ENCODE measurements at regions not wholly inside any gene's neighbourhood (a gene's known extent, or its start where the extent isn't known, plus 50 kb on each side); places are given as distances from the start of the nearest gene placed in this dataset.

DNA sequence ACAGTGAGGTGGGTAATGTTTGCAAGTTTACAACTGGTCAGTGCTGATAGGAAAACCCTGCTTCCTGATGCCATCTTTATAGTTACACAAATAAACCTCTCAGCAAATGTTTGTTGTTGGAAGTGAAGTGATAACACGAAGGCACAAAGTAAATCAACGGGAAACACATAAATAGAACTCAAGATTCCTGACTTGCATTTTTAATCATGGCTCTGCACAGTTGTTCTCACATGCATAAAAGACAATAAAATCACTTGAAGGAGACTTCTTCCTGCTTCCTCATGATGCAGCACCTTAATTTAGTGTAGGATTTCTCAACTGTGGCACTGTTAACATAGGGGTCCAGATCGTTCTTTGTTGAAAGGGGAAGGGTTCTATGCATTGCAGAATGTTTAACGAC, 907.7 kb downstream of the RAB28 start:
- no peaks in the 10 kb centered on the region for H3K36me3 ChIP-seq (ENCODE audit: control insufficient read depth in 3 of 3, insufficient read depth in 2 of 3, low read depth in 1 of 3, low read length in 3 of 3)
- WGBS, 3 donors = 7 to 23% (median 8%) methylated on average over 4 of the region's 4 CpGs
- H3K27me3 ChIP-seq (ENCODE audit: control insufficient read depth in 3 of 3, insufficient read depth in 3 of 3, low read length in 3 of 3) = no peaks in the 10 kb centered on the region
- no peaks in the 10 kb centered on the region for H3K4me1 ChIP-seq (ENCODE audit: control insufficient read depth in 3 of 3, insufficient read depth in 2 of 3, low read depth in 1 of 3, low read length in 2 of 3)
- H3K9me3 ChIP-seq (ENCODE audit: control insufficient read depth in 2 of 2, insufficient read depth in 1 of 2, low read depth in 1 of 2, low read length in 1 of 2) = no peaks in the 10 kb centered on the region
- no peak for FAIRE-seq
- DNase-seq = no peak
- H3K4me3 ChIP-seq (ENCODE audit: low read depth in 1 of 3, low read length in 3 of 3) = no peak overlapping the region
- no peak overlapping the region for H3K27ac ChIP-seq (ENCODE audit: low read depth in 1 of 3, low read length in 2 of 3)

DNA sequence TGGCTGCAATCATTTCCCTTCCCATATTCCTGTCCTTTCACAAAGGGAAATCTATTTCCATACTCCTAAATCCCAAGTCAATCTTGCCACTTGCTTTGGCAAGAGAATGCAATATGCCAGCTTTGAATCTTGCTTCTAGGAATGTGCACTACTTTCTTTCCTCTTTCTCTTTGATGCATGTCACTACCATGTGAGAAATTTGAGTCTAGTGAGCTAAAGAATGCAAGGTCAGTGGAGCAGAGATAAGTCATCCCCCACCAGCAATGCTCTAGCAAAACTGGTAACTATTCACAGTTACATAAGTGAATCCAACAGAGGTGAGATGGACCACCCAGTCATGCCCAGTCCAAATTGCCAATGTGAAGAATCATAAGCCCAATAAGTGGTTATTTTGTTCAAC, 910.4 kb downstream of the RAB28 start:
- Histone ChIP-seq H3K4me1 (ENCODE audit: control insufficient read depth in 3 of 3, insufficient read depth in 2 of 3, low read depth in 1 of 3, low read length in 2 of 3) (no peaks in the 10 kb centered on the region), H3K27me3 (ENCODE audit: control insufficient read depth in 3 of 3, insufficient read depth in 3 of 3, low read length in 3 of 3) (no peaks in the 10 kb centered on the region), H3K4me3 (ENCODE audit: low read depth in 1 of 3, low read length in 3 of 3) (no peak overlapping the region), H3K36me3 (ENCODE audit: control insufficient read depth in 3 of 3, insufficient read depth in 2 of 3, low read depth in 1 of 3, low read length in 3 of 3) (no peaks in the 10 kb centered on the region), H3K27ac (ENCODE audit: low read depth in 1 of 3, low read length in 2 of 3) (no peak overlapping the region), H3K9me3 (ENCODE audit: control insufficient read depth in 2 of 2, insufficient read depth in 1 of 2, low read depth in 1 of 2, low read length in 1 of 2) (no peaks in the 10 kb centered on the region)
- FAIRE-seq (no peak), DNase-seq (no peak)

DNA sequence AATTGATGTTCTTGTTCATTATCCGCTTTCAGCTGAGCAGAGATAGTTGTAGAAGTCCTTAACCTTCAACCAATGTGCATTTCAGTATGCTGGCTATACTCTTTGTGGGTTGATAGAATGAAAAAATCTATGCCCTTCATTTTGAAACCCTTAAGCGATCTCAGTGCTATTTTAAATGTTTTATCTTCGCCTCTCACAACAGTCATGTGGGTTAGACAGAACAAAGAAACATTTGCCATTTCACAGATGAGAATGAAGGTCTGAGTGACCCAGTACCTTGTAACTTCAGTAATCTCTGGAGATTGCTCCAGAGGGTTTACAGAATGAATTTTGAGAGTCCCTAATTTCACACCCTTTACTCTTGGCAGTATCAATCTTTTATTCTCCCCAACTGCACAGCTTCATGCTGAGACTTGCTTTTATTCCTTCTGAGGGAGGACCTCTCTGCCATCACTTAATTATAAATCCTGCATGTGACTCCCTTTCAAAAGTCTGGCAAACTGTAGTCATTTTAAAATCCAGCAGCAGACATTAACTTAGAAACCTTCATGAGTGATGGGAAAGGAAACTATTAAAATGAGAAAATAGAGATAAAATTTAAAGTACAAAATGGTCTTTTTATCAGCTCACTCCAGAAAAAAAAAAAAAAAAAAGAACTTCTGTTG, 921.5 kb downstream of the RAB28 start:
- FAIRE-seq = no peak
- no peak for DNase-seq
- no peak overlapping the region for H3K4me3 ChIP-seq (ENCODE audit: low read depth in 1 of 3, low read length in 3 of 3)
- H3K27ac ChIP-seq (ENCODE audit: low read depth in 1 of 3, low read length in 2 of 3) = no peak overlapping the region
- no peaks in the 10 kb centered on the region for H3K9me3 ChIP-seq (ENCODE audit: control insufficient read depth in 2 of 2, insufficient read depth in 1 of 2, low read depth in 1 of 2, low read length in 1 of 2)
- H3K36me3 ChIP-seq (ENCODE audit: control insufficient read depth in 3 of 3, insufficient read depth in 2 of 3, low read depth in 1 of 3, low read length in 3 of 3) = no peaks in the 10 kb centered on the region
- H3K4me1 ChIP-seq (ENCODE audit: control insufficient read depth in 3 of 3, insufficient read depth in 2 of 3, low read depth in 1 of 3, low read length in 2 of 3) = no peaks in the 10 kb centered on the region
- WGBS, 3 donors = 82 to 85% (median 82%) methylated on average over 3 of the region's 3 CpGs
- H3K27me3 ChIP-seq (ENCODE audit: control insufficient read depth in 3 of 3, insufficient read depth in 3 of 3, low read length in 3 of 3) = no peaks in the 10 kb centered on the region

DNA sequence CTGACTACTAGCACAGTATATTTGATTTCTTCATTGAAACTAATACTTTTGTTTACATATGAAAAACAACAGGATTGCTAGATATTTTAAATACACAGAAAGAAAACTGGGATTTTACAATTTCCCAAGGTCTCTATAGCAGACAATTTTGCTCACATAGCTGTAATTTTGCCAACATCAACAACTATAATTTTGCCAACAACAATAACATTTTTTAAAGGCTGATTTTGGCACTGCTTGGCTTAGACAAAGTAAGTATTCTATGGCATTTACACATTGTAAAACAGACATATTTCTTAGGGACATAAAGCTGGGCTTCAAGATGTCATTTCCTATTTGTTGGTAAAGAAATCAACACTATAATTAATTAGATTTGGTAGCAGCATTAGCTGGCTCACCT, 922.1 kb downstream of the RAB28 start:
- FAIRE-seq (no peak), DNase-seq (no peak)
- no peaks in the 10 kb centered on the region for H3K9me3 ChIP-seq (ENCODE audit: control insufficient read depth in 2 of 2, insufficient read depth in 1 of 2, low read depth in 1 of 2, low read length in 1 of 2)
- H3K27me3 ChIP-seq (ENCODE audit: control insufficient read depth in 3 of 3, insufficient read depth in 3 of 3, low read length in 3 of 3) = no peaks in the 10 kb centered on the region
- no peaks in the 10 kb centered on the region for H3K4me1 ChIP-seq (ENCODE audit: control insufficient read depth in 3 of 3, insufficient read depth in 2 of 3, low read depth in 1 of 3, low read length in 2 of 3)
- H3K36me3 ChIP-seq (ENCODE audit: control insufficient read depth in 3 of 3, insufficient read depth in 2 of 3, low read depth in 1 of 3, low read length in 3 of 3) = no peaks in the 10 kb centered on the region
- no peak overlapping the region for H3K27ac ChIP-seq (ENCODE audit: low read depth in 1 of 3, low read length in 2 of 3)
- H3K4me3 ChIP-seq (ENCODE audit: low read depth in 1 of 3, low read length in 3 of 3) = no peak overlapping the region

DNA sequence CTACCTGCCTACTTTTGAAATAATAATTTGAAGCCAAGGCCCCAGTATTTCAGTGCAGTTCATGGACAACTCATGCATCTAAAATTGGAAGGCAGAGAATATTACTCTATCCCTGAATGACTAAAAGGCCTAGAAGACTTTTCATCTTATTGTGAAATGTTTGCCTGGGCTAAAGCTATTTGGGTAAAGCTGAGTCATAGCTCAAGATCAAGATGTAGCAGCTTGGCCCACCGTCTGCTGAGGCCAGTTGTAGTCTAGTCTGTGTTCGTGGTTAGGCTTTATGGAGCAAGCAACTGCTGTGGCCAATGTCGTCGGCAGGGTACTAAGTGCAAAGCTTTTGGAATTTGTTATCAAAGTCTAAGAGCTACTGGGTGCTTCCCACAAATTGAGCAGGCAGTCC, 929.1 kb downstream of the RAB28 start:
- Histone ChIP-seq H3K27me3 (ENCODE audit: control insufficient read depth in 3 of 3, insufficient read depth in 3 of 3, low read length in 3 of 3) (no peaks in the 10 kb centered on the region), H3K36me3 (ENCODE audit: control insufficient read depth in 3 of 3, insufficient read depth in 2 of 3, low read depth in 1 of 3, low read length in 3 of 3) (no peaks in the 10 kb centered on the region), H3K4me3 (ENCODE audit: low read depth in 1 of 3, low read length in 3 of 3) (no peak overlapping the region), H3K9me3 (ENCODE audit: control insufficient read depth in 2 of 2, insufficient read depth in 1 of 2, low read depth in 1 of 2, low read length in 1 of 2) (no peaks in the 10 kb centered on the region), H3K27ac (ENCODE audit: low read depth in 1 of 3, low read length in 2 of 3) (no peak overlapping the region), H3K4me1 (ENCODE audit: control insufficient read depth in 3 of 3, insufficient read depth in 2 of 3, low read depth in 1 of 3, low read length in 2 of 3) (no peaks in the 10 kb centered on the region)
- DNase-seq (no peak), FAIRE-seq (no peak)
- WGBS, 3 donors = 60 to 81% (median 68%) methylated on average over 4 of the region's 4 CpGs

DNA sequence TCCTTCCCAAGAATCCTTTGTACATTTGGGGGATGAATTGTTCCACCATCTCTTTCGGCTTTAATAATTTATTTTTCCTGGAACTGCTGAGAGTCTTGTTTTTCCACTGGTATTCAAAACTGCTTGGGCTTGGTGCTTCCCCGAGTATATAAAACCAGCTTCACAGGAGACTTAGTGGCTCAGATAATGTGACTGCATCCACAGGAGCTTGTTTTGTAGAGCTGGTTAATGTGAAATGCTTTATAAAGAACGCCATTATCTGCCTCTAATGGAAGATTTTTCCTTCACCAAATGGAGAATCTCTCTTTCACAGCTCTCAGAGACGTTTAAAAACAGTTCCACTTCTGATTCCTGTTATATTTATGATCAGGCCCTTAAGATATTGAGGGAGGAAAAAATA, 935.5 kb downstream of the RAB28 start:
- no peaks in the 10 kb centered on the region for H3K9me3 ChIP-seq (ENCODE audit: control insufficient read depth in 2 of 2, insufficient read depth in 1 of 2, low read depth in 1 of 2, low read length in 1 of 2)
- H3K4me1 ChIP-seq (ENCODE audit: control insufficient read depth in 3 of 3, insufficient read depth in 2 of 3, low read depth in 1 of 3, low read length in 2 of 3) = no peaks in the 10 kb centered on the region
- H3K27ac ChIP-seq (ENCODE audit: low read depth in 1 of 3, low read length in 2 of 3) = no peak overlapping the region
- no peaks in the 10 kb centered on the region for H3K27me3 ChIP-seq (ENCODE audit: control insufficient read depth in 3 of 3, insufficient read depth in 3 of 3, low read length in 3 of 3)
- DNase-seq = no peak
- no peak overlapping the region for H3K4me3 ChIP-seq (ENCODE audit: low read depth in 1 of 3, low read length in 3 of 3)
- 61 to 67% (median 65%) methylated on average over 4 of the region's 4 CpGs for WGBS, 3 donors
- FAIRE-seq = no peak
- no peaks in the 10 kb centered on the region for H3K36me3 ChIP-seq (ENCODE audit: control insufficient read depth in 3 of 3, insufficient read depth in 2 of 3, low read depth in 1 of 3, low read length in 3 of 3)

DNA sequence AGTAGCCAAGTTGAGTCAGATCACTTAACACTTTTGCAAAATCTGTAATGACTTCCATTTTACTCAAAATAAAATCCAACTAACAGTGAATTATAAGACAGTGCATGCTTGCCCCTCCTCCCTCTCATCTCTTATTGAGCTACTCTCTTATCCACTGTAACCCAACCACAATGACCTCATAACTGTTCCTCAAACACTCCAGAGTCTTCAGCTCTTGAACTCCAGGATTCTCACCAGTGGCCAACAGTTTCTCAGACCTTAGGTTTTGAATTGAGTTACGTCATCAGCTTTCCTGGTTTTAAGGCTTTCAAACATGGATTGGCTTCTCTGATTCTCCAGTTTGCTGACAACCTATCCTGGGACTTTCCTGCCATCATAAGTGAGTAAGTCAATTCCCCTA, 938.3 kb downstream of the RAB28 start:
- H3K36me3 ChIP-seq (ENCODE audit: control insufficient read depth in 3 of 3, insufficient read depth in 2 of 3, low read depth in 1 of 3, low read length in 3 of 3) = no peaks in the 10 kb centered on the region
- H3K4me1 ChIP-seq (ENCODE audit: control insufficient read depth in 3 of 3, insufficient read depth in 2 of 3, low read depth in 1 of 3, low read length in 2 of 3) = no peaks in the 10 kb centered on the region
- no peak for FAIRE-seq
- no peaks in the 10 kb centered on the region for H3K27me3 ChIP-seq (ENCODE audit: control insufficient read depth in 3 of 3, insufficient read depth in 3 of 3, low read length in 3 of 3)
- no peak overlapping the region for H3K4me3 ChIP-seq (ENCODE audit: low read depth in 1 of 3, low read length in 3 of 3)
- no peak overlapping the region for H3K27ac ChIP-seq (ENCODE audit: low read depth in 1 of 3, low read length in 2 of 3)
- WGBS, 3 donors = 83 to 86% (median 85%) methylated on average over 1 of the region's 1 CpG
- DNase-seq = no peak
- no peaks in the 10 kb centered on the region for H3K9me3 ChIP-seq (ENCODE audit: control insufficient read depth in 2 of 2, insufficient read depth in 1 of 2, low read depth in 1 of 2, low read length in 1 of 2)

DNA sequence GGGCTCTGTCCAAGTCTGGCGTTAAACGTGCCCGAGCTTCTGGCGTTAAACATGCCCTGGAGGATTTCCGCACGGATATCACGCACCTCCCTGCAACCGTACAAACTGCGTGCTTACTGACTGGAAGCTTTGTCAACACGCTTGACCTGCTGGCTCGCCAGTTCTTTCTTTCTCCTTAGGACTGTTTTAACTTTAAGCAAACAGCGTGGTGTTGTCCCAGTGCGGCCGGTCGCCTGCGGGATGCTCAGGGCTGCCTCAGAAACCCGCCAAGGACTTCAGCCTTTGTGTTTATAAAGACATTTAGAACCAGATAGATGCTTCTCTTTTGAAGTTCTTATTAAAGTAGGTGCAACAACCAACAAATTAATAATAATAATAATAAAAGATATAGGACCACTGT, 946.0 kb downstream of the RAB28 start:
- Histone ChIP-seq H3K27me3 (ENCODE audit: control insufficient read depth in 3 of 3, insufficient read depth in 3 of 3, low read length in 3 of 3) (no peaks in the 10 kb centered on the region), H3K4me3 (ENCODE audit: low read depth in 1 of 3, low read length in 3 of 3) (no peak overlapping the region), H3K27ac (ENCODE audit: low read depth in 1 of 3, low read length in 2 of 3) (no peak overlapping the region), H3K36me3 (ENCODE audit: control insufficient read depth in 3 of 3, insufficient read depth in 2 of 3, low read depth in 1 of 3, low read length in 3 of 3) (no peaks in the 10 kb centered on the region), H3K4me1 (ENCODE audit: control insufficient read depth in 3 of 3, insufficient read depth in 2 of 3, low read depth in 1 of 3, low read length in 2 of 3) (no peaks in the 10 kb centered on the region), H3K9me3 (ENCODE audit: control insufficient read depth in 2 of 2, insufficient read depth in 1 of 2, low read depth in 1 of 2, low read length in 1 of 2) (no peaks in the 10 kb centered on the region)
- DNase-seq (no peak), FAIRE-seq (no peak)
- WGBS, 3 donors = 81 to 91% (median 87%) methylated on average over 17 of the region's 17 CpGs

DNA sequence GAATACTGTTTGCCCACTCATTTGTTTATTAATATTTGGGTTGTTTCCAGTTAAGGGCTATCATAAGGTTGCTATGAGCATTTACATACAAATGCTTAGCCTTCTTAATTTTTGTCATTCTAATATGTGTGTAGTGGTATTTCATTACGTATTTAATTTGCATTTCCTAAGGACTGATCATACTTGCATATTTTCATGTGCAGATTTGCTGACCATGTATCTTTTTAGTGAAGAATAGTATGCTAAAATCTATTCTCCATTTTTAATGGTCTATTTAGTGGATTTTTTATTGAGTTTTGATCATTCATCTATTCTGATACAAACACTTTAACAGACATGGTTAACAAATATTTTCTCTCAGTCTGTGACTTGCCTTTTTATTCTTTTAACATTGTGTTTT, 949.5 kb downstream of the RAB28 start:
- 89 to 95% (median 94%) methylated on average over 1 of the region's 1 CpG for WGBS, 3 donors
- H3K4me1 ChIP-seq (ENCODE audit: control insufficient read depth in 3 of 3, insufficient read depth in 2 of 3, low read depth in 1 of 3, low read length in 2 of 3) = no peaks in the 10 kb centered on the region
- FAIRE-seq = no peak

More for the DNA sequence above, 949.5 kb downstream of the RAB28 start:
- no peaks in the 10 kb centered on the region for H3K27me3 ChIP-seq (ENCODE audit: control insufficient read depth in 3 of 3, insufficient read depth in 3 of 3, low read length in 3 of 3)
- H3K36me3 ChIP-seq (ENCODE audit: control insufficient read depth in 3 of 3, insufficient read depth in 2 of 3, low read depth in 1 of 3, low read length in 3 of 3) = no peaks in the 10 kb centered on the region
- no peak overlapping the region for H3K4me3 ChIP-seq (ENCODE audit: low read depth in 1 of 3, low read length in 3 of 3)
- H3K9me3 ChIP-seq (ENCODE audit: control insufficient read depth in 2 of 2, insufficient read depth in 1 of 2, low read depth in 1 of 2, low read length in 1 of 2) = no peaks in the 10 kb centered on the region
- no peak for DNase-seq
- H3K27ac ChIP-seq (ENCODE audit: low read depth in 1 of 3, low read length in 2 of 3) = no peak overlapping the region

Measured in small intestine (tissue), 7 donors.